ENCODE measurements at regions not wholly inside any gene's neighbourhood (a gene's known extent, or its start where the extent isn't known, plus 50 kb on each side); places are given as distances from the start of the nearest gene placed in this dataset.

GRCh38 chr3:27792869-27793268, 70.7 kb upstream of the EOMES start:
- TF ChIP-seq RFX1 (IDR thresholded peaks at IDR 0.05), result no peak
- no peak for TF ChIP-seq CEBPB (IDR thresholded peaks at IDR 0.05; ENCODE audit: borderline replicate concordance, low read depth, low read length)
- no peak for TF ChIP-seq HMGXB4 (CRISPR knock-in tag; IDR thresholded peaks at IDR 0.05; ENCODE audit: borderline replicate concordance in 1 of 2, low read depth in 1 of 2)
- no peak for TF ChIP-seq MATR3 (CRISPR knock-in tag; IDR thresholded peaks at IDR 0.05)
- no peak for TF ChIP-seq STAG1 (CRISPR knock-in tag; IDR thresholded peaks at IDR 0.05)
- TF ChIP-seq, protein P1, sequence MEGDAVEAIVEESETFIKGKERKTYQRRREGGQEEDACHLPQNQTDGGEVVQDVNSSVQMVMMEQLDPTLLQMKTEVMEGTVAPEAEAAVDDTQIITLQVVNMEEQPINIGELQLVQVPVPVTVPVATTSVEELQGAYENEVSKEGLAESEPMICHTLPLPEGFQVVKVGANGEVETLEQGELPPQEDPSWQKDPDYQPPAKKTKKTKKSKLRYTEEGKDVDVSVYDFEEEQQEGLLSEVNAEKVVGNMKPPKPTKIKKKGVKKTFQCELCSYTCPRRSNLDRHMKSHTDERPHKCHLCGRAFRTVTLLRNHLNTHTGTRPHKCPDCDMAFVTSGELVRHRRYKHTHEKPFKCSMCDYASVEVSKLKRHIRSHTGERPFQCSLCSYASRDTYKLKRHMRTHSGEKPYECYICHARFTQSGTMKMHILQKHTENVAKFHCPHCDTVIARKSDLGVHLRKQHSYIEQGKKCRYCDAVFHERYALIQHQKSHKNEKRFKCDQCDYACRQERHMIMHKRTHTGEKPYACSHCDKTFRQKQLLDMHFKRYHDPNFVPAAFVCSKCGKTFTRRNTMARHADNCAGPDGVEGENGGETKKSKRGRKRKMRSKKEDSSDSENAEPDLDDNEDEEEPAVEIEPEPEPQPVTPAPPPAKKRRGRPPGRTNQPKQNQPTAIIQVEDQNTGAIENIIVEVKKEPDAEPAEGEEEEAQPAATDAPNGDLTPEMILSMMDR (CRISPR knock-in tag; IDR thresholded peaks at IDR 0.05), result no peak

Data from HepG2 (cell line).